H9 (cell line): ENCODE measurements at regions not wholly inside any gene's neighbourhood (a gene's known extent, or its start where the extent isn't known, plus 50 kb on each side); places are given as distances from the start of the nearest gene placed in this dataset.

Source experiments
- DNase-seq: peaks from one replicate; pipeline ENCODE4 v3.0.0-alpha.2; 2017
- H2AFZ ChIP-seq: one replicate; pipeline ENCODE4 v1.6.1; 2013; ENCODE audit warnings: mild to moderate bottlenecking, low read length, control low read depth, moderate library complexity
- H2AK5ac ChIP-seq: 2 replicates; pipeline ENCODE4 v1.6.1; 2013; ENCODE audit warnings: low read length, control low read depth, mixed read lengths; ENCODE audit not compliant: insufficient read length
- H2BK120ac ChIP-seq: one replicate; pipeline ENCODE4 v1.6.1; 2013; ENCODE audit warnings: low read depth, mild to moderate bottlenecking, low read length, control low read depth, inconsistent platforms; ENCODE audit not compliant: poor library complexity, severe bottlenecking
- H2BK12ac ChIP-seq: 2 replicates; pipeline ENCODE4 v1.6.1; 2013; ENCODE audit warnings: low read length, control low read depth, mixed read lengths, low read depth; ENCODE audit not compliant: insufficient read length
- H2BK15ac ChIP-seq: 2 replicates; pipeline ENCODE4 v1.6.1; 2013; ENCODE audit warnings: low read depth, low read length, control low read depth
- H2BK20ac ChIP-seq: one replicate; pipeline ENCODE4 v1.6.1; 2013; ENCODE audit warnings: low read depth, mild to moderate bottlenecking, low read length, control low read depth, inconsistent platforms; ENCODE audit not compliant: poor library complexity, severe bottlenecking
- H2BK5ac ChIP-seq: 2 replicates; pipeline ENCODE4 v1.6.1; 2013; ENCODE audit warnings: low read length, control low read depth, mixed read lengths; ENCODE audit not compliant: insufficient read length
- H3K14ac ChIP-seq: 2 replicates; pipeline ENCODE4 v1.6.1; 2013; ENCODE audit warnings: low read length, control low read depth; ENCODE audit not compliant: insufficient read depth
- H3K18ac ChIP-seq: 2 replicates; pipeline ENCODE4 v1.6.1; 2013; ENCODE audit warnings: low read depth, mild to moderate bottlenecking, mixed read lengths, low read length, control low read depth; ENCODE audit not compliant: insufficient read length
- H3K23ac ChIP-seq: 2 replicates; pipeline ENCODE4 v1.6.1; 2013; ENCODE audit warnings: low read length, control low read depth, mixed read lengths, low read depth; ENCODE audit not compliant: insufficient read length
- H3K23me2 ChIP-seq: 2 replicates; pipeline ENCODE4 v1.6.1; 2013; ENCODE audit warnings: low read depth, mild to moderate bottlenecking, mixed read lengths, low read length, control low read depth; ENCODE audit not compliant: insufficient read length, poor library complexity, severe bottlenecking
- H3K27ac ChIP-seq: 2 replicates; pipeline ENCODE4 v1.5.1; 2013; ENCODE audit warnings: low read length, control low read depth, mixed read lengths, low read depth; ENCODE audit not compliant: insufficient read length
- H3K27me3 ChIP-seq: 2 replicates; pipeline ENCODE4 v1.6.1; 2013; ENCODE audit warnings: low read length, control low read depth, inconsistent platforms; ENCODE audit not compliant: insufficient read depth
- H3K4ac ChIP-seq: 2 replicates; pipeline ENCODE4 v1.6.1; 2013; ENCODE audit warnings: low read depth, mild to moderate bottlenecking, control low read depth, inconsistent platforms, low read length, moderate library complexity
- H3K4me1 ChIP-seq: 2 replicates; pipeline ENCODE4 v1.6.1; 2013; ENCODE audit warnings: low read length, control low read depth, inconsistent platforms; ENCODE audit not compliant: insufficient read depth
- H3K4me2 ChIP-seq: 2 replicates; pipeline ENCODE4 v1.6.1; 2013; ENCODE audit warnings: low read length, control low read depth, mixed read lengths; ENCODE audit not compliant: insufficient read length, insufficient read depth
- H3K56ac ChIP-seq: 2 replicates; pipeline ENCODE4 v1.6.1; 2013; ENCODE audit warnings: low read depth, mild to moderate bottlenecking, mixed read lengths, low read length, control low read depth; ENCODE audit not compliant: insufficient read length
- H3K79me1 ChIP-seq: 2 replicates; pipeline ENCODE4 v1.6.1; 2013; ENCODE audit warnings: low read depth, mild to moderate bottlenecking, moderate library complexity, low read length, control low read depth, inconsistent platforms; ENCODE audit not compliant: insufficient read depth, poor library complexity, severe bottlenecking
- H3K79me2 ChIP-seq: 2 replicates; pipeline ENCODE4 v1.6.1; 2013; ENCODE audit warnings: low read length, control low read depth, inconsistent platforms; ENCODE audit not compliant: insufficient read depth
- H3K9ac ChIP-seq: 2 replicates; pipeline ENCODE4 v1.6.1; 2013; ENCODE audit warnings: low read length, control low read depth, mixed read lengths; ENCODE audit not compliant: insufficient read length; ENCODE audit errors: extremely low read depth
- H3K9me3 ChIP-seq: one replicate; pipeline ENCODE4 v1.6.1; 2013; ENCODE audit warnings: low read depth, low read length, inconsistent platforms; ENCODE audit not compliant: control insufficient read depth
- H3T11ph ChIP-seq: one replicate; pipeline ENCODE4 v1.6.1; 2013; ENCODE audit warnings: mild to moderate bottlenecking, low read length, control low read depth, inconsistent platforms
- H4K20me1 ChIP-seq: one replicate; pipeline ENCODE4 v1.6.1; 2013; ENCODE audit not compliant: control insufficient read depth, insufficient read length, insufficient read depth
- H4K5ac ChIP-seq: 2 replicates; pipeline ENCODE4 v1.6.1; 2013; ENCODE audit warnings: low read depth, mild to moderate bottlenecking, mixed read lengths, low read length, control low read depth; ENCODE audit not compliant: insufficient read length
- H4K8ac ChIP-seq: replicated peaks from 2 replicates; pipeline ENCODE4 v1.6.1; 2013; ENCODE audit warnings: low read length, control low read depth, mixed read lengths, low read depth; ENCODE audit not compliant: insufficient read length
- H4K91ac ChIP-seq: 2 replicates; pipeline ENCODE4 v1.6.1; 2013; ENCODE audit warnings: low read depth, mild to moderate bottlenecking, moderate library complexity, mixed read lengths, low read length, control low read depth; ENCODE audit not compliant: insufficient read length
- H3K27ac Mint-ChIP-seq, 3 experiments: 2 replicates in 2 of 3; 3 replicates in 1 of 3; pipeline ENCODE4 v1.8.0; 2020 to 2021; ENCODE audit warnings: mixed read lengths in 3 of 3, mild to moderate bottlenecking in 1 of 3, moderate library complexity in 1 of 3
- H3K27me3 Mint-ChIP-seq: 2 replicates; pipeline ENCODE4 v1.8.0; 2021; ENCODE audit warnings: low read depth, mild to moderate bottlenecking, moderate library complexity, mixed read lengths
- H3K36me3 Mint-ChIP-seq, 3 experiments: 2 replicates in 2 of 3; 3 replicates in 1 of 3; pipeline ENCODE4 v1.8.0; 2020 to 2021; ENCODE audit warnings: low read depth in 3 of 3, mixed read lengths in 3 of 3; ENCODE audit not compliant: insufficient read depth in 1 of 3
- H3K4me1 Mint-ChIP-seq, 2 experiments: 2 replicates each; pipeline ENCODE4 v1.8.0; 2020; ENCODE audit warnings: mixed read lengths in 2 of 2
- H3K4me3 Mint-ChIP-seq, 2 experiments: 2 replicates in 1 of 2; 3 replicates in 1 of 2; pipeline ENCODE4 v1.8.0; 2020 to 2021; ENCODE audit warnings: mild to moderate bottlenecking in 2 of 2, mixed read lengths in 2 of 2, moderate library complexity in 1 of 2
- H3K9me3 Mint-ChIP-seq, 2 experiments: 2 replicates in 1 of 2; 3 replicates in 1 of 2; pipeline ENCODE4 v1.8.0; 2020; ENCODE audit warnings: mild to moderate bottlenecking in 2 of 2, mixed read lengths in 2 of 2, moderate library complexity in 1 of 2
- TF ChIP-seq, protein P1 (sequence below): fragments of 200-600 bp; sonication (generic); conservative IDR thresholded peaks from 3 replicates; pipeline ENCODE4 v1.8.0; 2021; ENCODE audit warnings: antibody characterized with exemption, mild to moderate bottlenecking

DNA sequence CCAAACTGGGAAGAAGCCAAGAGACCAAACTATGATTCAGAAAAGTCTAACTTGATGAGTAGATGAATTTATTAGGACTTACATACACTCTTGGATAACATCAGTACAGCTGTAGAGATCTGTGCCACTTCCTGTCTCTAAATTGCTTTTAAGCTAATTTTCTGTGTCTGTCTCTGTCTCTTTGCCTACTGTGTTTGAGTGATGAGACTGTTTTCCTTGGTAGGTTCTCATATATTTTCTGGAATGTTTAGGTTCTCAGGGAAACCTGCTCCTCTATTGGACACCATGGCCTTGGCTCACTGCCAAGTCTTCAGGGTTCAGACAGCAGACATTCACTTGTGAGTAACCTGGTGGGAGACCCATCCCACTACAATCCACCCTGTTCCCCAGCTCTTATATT is 103.5 kb upstream of the KIF2B start:
- no peaks in the 10 kb centered on the region for H4K20me1 ChIP-seq
- no peak overlapping the region for H3K18ac ChIP-seq
- no peaks in the 10 kb centered on the region for H3K4me1 ChIP-seq
- H2BK12ac ChIP-seq, result no peak overlapping the region
- no peak overlapping the region for H4K5ac ChIP-seq
- H3K4ac ChIP-seq, result no peak overlapping the region
- no peak overlapping the region for H4K8ac ChIP-seq
- Mint-ChIP-seq H3K27ac (no peak overlapping the region), H3K9me3 (peaks cover 8% of the 10 kb centered on the region in 2 experiments; a peak in 3 of 5 replicates), H3K4me3 (no peak overlapping the region), H3K27me3 (no peaks in the 10 kb centered on the region), H3K36me3 (peaks cover 0 to 4% (median 3%) of the 10 kb centered on the region in 3 experiments; a peak in 3 of 7 replicates), H3K4me1 (0 out of 4 replicates have a peak, but pooled peaks cover 0 to 2% of the 10 kb centered on the region in 2 experiments)
- no peak overlapping the region for H3K9ac ChIP-seq
- H2BK120ac ChIP-seq, result no peak overlapping the region
- no peak for DNase-seq
- no peaks in the 10 kb centered on the region for H3K9me3 ChIP-seq
- H2BK20ac ChIP-seq, result no peak overlapping the region
- no peaks in the 10 kb centered on the region for H3K23me2 ChIP-seq
- H3K14ac ChIP-seq, result no peak overlapping the region
- no peak overlapping the region for H3K4me2 ChIP-seq
- H3K27ac ChIP-seq, result no peak overlapping the region
- no peak overlapping the region for H4K91ac ChIP-seq
- no peaks in the 10 kb centered on the region for H3K27me3 ChIP-seq
- TF ChIP-seq, protein P1, sequence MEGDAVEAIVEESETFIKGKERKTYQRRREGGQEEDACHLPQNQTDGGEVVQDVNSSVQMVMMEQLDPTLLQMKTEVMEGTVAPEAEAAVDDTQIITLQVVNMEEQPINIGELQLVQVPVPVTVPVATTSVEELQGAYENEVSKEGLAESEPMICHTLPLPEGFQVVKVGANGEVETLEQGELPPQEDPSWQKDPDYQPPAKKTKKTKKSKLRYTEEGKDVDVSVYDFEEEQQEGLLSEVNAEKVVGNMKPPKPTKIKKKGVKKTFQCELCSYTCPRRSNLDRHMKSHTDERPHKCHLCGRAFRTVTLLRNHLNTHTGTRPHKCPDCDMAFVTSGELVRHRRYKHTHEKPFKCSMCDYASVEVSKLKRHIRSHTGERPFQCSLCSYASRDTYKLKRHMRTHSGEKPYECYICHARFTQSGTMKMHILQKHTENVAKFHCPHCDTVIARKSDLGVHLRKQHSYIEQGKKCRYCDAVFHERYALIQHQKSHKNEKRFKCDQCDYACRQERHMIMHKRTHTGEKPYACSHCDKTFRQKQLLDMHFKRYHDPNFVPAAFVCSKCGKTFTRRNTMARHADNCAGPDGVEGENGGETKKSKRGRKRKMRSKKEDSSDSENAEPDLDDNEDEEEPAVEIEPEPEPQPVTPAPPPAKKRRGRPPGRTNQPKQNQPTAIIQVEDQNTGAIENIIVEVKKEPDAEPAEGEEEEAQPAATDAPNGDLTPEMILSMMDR, result no peak
- no peak overlapping the region for H3T11ph ChIP-seq
- H2AFZ ChIP-seq, result no peak overlapping the region
- no peak overlapping the region for H2BK5ac ChIP-seq
- no peaks in the 10 kb centered on the region for H3K79me1 ChIP-seq
- H2AK5ac ChIP-seq, result no peak overlapping the region
- H2BK15ac ChIP-seq, result no peak overlapping the region
- no peak overlapping the region for H3K23ac ChIP-seq
- H3K56ac ChIP-seq, result no peak overlapping the region
- H3K79me2 ChIP-seq, result no peaks in the 10 kb centered on the region
